ENCODE measurements at regions not wholly inside any gene's neighbourhood (a gene's known extent, or its start where the extent isn't known, plus 50 kb on each side); places are given as distances from the start of the nearest gene placed in this dataset.
A peak's percentile ranks its signal among the peaks of the same experiment; 100 is the strongest.

GRCh38 chr18:10230072-10230471 lies 224.4 kb upstream of the APCDD1 start:
- peak; percentile 54 for DNase-seq

DNA sequence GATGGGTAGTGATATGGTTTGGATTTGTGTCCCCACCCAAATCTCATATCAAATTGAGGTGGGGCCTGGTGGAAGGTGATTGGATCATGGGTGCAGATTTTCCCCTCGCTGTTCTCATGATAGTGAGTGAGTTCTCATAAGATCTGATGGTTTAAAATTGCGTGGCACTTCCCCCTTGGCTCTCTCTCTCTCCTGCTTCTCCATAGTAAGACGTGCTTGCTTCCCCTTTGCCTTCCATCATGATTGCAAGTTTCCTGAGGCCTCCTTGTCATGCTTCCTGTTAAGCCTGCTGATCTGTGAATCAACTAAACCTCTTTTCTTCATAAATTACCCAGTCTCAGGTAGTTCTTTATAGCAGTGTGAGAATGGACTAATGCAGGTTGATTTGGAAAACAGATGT lies 223.2 kb upstream of the APCDD1 start:
- no peak for DNase-seq

DNA sequence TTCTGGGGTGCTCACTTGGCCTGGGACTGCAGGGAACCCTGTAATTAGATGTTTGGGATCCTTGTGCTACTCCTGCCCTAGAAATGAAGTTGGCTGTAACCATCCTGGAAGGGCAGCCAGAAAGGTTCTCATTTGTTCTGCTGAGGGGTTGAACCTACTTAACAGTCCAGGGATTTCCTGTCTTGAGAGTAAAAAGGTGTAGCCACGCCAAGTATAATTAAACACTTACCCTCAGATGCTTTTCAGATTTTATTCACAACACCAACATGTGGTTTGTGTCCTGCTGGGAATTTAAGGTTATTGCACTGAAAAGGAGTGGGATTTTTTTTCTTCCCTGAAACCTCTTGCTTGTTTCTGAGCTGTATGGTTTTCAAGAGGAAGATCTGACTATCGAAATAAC lies 222.4 kb upstream of the APCDD1 start:
- DNase-seq: no peak

DNA sequence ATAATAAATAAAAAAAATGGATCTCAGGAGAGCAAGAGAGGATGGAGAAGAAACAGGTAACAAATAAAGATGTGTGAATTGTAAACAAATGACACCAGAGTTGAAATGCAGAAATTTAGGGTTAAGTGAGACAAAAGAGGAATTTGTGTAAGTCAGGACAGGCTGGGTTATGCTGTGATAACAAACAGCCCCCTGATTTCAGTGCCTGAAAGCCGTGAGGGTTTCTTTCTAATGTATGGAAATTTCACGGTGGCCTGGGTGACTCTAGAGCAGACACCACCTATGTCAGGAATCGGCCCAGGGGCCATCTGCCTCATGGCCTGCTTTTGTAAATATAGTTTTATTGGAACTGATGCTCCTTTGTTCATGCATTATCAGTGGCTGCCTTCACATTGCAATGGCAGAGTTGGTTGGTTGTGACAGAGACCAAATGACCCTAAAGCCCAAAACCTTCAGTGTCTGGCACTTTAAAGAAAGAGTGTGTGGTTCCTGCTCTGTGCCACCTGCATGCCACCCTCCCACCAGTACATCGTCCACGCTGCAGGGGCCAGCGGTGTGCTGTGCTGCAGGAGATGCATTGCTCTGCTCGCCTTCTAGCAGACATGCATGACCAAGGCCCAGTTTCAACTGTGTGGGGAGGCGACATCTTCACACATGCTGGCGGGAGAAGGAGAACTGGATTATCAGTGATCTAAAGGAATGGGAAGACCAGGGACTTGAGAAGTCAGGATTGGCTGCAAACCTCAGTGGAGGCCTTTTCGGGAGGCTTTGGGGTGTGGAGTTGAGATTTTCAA lies 221.2 kb upstream of the APCDD1 start:
- DNase-seq: no peak

GRCh38 chr18:10234281-10234680 lies 220.2 kb upstream of the APCDD1 start:
- DNase-seq: no peak

DNA sequence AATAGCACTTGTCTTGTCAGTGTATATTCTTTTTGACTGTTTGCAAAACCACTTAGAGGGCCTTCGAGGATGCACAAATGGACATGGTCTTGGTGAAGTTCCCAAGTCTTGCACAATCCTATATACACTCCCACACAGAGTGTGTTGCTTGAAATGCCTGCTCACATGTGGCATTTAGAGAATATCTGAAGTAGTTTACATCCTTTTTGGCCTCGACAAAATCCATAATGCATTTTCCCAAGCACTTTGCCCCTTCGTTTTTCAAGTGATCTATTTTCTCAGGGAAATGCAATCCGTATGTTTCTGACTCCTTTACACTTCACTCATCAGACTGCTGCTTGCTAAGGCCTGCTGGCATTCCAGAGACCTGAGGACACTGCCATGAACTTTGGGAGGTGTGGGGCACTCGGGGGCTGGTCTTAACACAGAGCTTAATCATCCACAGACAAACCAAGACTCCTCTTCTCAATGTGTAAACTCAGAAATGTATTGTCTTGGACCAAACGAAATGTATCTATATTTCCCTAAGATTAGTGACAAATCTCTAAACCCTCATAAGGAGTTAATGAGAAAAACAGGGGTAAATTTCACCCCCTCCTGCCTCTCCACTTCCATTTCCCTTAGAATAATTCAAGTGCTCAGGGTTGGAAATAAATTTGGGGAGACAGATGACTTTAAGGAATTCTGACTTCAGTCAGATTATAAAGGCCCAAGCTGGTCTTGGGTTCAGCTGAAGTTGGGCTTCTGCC lies 219.3 kb upstream of the APCDD1 start:
- DNase-seq: no peak

DNA sequence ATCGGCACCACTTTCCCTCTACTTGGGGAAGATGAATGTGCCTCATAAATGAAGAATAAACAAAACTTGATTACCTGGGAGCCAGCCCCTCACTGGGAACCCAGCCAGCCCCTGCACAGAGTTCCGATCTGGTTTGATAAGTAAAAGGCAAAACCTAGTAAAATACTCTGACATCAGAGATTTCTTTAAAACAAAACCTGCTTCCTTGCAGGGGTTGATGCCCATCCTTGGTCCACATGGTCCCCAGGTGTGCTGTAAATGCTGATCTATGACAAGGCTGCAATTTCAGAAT lies 218.8 kb upstream of the APCDD1 start:
- no peak for DNase-seq

GRCh38 chr18:10239103-10239502 lies 215.3 kb upstream of the APCDD1 start:
- DNase-seq: no peak

DNA sequence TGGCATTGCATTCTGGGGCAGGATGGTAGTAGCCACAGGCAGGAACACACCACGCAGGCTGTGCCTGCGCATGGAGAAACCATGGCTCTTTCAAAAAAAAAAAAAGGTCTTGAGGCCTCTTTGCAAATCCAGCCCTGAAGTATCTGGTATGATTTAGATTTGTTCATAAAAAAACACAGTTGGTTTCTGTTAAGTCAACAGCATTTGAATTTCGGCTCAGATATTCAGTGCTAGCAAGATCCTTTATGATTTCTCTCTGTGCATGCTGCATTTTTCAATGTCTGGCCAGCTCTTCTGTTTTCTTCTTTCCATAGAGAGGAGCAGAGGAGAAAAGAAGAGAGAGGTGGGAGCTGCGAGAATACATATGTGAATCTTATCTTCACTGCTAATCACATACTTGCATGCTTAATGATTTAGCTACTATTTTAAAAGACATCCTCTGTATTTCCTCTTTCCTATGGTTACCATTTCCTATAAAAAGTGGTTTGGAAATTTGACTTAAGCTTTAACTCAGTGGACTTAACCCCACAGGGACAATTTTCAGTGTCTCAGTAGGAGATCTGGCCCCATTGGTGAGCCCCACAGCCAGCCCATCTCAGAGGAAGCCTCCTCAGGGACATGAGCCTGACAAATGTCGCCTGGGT lies 214.3 kb upstream of the APCDD1 start:
- no peak for DNase-seq

GRCh38 chr18:10240973-10241372 lies 213.5 kb upstream of the APCDD1 start:
- no peak for DNase-seq

DNA sequence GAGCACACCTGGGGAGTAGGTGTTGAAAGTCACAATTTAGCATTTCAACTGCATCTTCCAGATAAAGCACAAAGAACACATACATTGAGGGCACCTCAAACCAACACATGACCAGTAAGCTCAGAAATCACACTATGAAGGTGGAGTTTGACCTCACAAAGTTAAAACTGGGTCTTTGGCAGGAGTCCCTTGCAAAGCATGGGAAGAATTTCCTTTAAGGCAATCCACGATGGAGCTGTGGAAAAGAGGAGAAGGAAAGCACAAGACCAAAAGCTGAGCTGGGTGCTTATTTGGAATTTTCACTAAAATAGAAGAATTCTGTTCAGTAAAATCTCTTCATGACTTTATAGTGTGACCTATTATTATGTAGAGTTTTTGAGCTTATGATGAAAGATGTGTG lies 212.9 kb upstream of the APCDD1 start:
- DNase-seq: no peak

GRCh38 chr18:10242936-10243680 lies 211.3 kb upstream of the APCDD1 start:
- no peak for DNase-seq

GRCh38 chr18:10244341-10244740 lies 210.1 kb upstream of the APCDD1 start:
- DNase-seq: no peak

DNA sequence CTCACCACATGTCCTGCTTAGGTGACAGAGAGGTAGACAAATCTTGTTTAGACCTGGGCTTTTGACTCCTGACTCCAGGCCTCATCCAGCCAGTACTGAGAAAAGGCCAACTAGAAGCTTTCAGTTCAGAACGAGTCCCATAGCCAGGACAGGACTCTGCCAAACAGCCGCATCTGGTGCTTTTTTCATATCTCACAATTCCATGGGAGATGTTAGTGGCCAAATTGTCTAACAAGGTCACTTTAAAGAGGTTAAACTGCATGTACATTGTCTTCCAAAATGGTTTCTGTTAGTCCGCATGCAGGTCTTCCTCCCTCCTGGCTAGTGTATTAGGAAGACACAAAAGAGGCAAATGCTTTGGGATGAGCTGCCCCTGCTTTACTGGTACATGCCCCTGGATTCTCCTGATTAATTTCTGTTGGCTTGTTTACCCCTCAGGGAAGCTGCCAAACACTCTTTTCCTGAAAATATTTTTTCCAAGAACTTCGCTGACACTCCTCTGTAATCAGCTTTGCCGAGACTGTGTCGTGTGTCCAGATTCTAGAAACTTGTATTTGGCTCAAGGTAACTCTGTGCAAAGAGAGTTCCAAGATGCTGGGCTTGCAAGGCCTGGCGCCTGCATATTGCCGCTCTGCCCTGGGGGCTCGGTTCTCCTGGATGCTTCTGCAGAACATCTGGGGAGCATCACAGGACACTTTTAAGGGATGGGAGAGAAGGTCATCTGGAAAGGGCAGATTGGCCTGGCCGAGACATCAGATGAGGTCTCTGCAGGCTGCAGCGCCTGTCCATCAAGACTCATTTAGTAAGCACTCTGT lies 209.2 kb upstream of the APCDD1 start:
- no peak for DNase-seq

DNA sequence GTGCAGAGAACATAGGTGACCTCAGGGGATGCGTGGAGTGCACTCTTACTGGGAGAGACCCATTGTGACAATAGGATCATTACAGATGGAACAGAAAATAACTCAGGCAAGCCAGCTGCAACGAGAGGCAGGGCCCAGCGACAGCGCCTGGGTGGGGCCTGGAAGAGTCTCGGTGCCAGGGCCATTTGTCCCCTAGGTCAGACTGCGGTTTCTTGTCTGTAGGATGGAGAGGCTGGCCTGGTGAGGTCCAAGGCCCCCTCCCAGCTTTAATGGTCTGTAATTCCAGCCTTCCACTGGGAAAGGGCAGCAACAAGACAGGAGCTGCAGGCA lies 208.6 kb upstream of the APCDD1 start:
- peak; percentile 32 for DNase-seq

- peak; percentile 61 for DNase-seq
Measured at GRCh38 chr18:10247021-10247741, 207.3 kb upstream of the APCDD1 start.

DNA sequence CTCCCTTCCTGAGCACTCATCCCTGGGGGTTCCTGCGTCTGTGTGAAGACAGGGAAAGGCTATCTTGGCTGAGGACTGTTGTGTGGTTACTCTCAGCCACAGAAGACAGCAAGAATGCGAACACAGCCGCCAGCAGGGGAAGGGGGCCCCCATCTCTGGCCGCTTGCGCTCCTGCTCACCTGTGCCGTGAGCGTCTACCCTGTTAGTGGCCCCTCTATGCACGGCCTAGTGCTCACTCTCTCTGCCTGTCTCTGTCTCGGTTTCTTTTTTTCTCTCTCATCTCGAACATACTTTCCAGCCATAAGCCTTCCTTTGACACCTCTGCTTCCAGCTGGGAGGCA lies 206.7 kb upstream of the APCDD1 start:
- peak; percentile 47 for DNase-seq

GRCh38 chr18:10248738-10249137 lies 205.7 kb upstream of the APCDD1 start:
- no peak for DNase-seq

DNA sequence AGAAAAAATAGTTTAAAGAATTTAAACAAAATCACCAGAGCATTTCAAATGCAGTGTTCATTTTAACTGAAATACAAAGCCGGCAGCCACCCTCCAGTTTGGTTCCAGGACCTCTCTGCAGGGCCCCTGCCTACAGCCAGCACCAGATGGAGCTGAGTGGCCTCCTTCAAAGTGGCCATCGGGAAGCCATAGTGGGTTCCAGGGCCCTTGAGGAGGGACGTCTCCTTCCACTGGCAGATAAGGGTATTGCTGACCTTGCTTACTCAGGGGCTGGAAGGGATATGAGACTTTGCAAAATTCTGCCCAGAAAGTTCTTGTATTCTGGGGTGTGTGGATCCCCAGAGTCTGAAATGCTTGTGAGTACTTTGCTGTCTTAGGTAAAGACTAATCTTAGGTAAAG lies 205.2 kb upstream of the APCDD1 start:
- DNase-seq: peak; percentile 30

- no peak for DNase-seq
Measured at GRCh38 chr18:10249801-10250200, 204.6 kb upstream of the APCDD1 start.

- DNase-seq: no peak
Measured at GRCh38 chr18:10252494-10252893, 201.9 kb upstream of the APCDD1 start.

Measured in RPMI8226 (cell line).